PC-3 (cell line): ENCODE measurements at regions not wholly inside any gene's neighbourhood (a gene's known extent, or its start where the extent isn't known, plus 50 kb on each side); places are given as distances from the start of the nearest gene placed in this dataset.

ENCODE experiments used
- ATAC-seq: fragments of 200-7000 bp; cut with Tn5 transposase; 2 replicates; pipeline ENCODE4 v1.9.1; 2020; ENCODE audit warnings: mild to moderate bottlenecking, moderate library complexity
- BruUV-seq: library from RNA; stranded (reverse); fragments of 400-500 nt; replicated peaks from 2 replicates; lab custom pipeline; 2021; lab: Mats Ljungman, UMichigan
- CTCF ChIA-PET: fragments of 300-600 bp; sonication (Branson Sonifier 250); formaldehyde crosslinking; loops from one replicate; lab custom pipeline; 2022; ENCODE audit warnings: antibody characterized with exemption; lab: Charles Lee
- POLR2A ChIA-PET: fragments of 300-600 bp; sonication (Branson Sonifier 250); formaldehyde crosslinking; loops from one replicate; lab custom pipeline; 2022; ENCODE audit warnings: antibody characterized with exemption; ENCODE audit not compliant: unreplicated experiment; lab: Charles Lee
- DNase-seq: peaks from one replicate; pipeline ENCODE4 v3.0.0-alpha.2; 2015
- H2AFZ ChIP-seq: fragments of 300-600 bp; sonication (generic); 2 replicates; pipeline ENCODE4 v1.6.0; 2016; ENCODE audit warnings: antibody characterized with exemption, low read length
- H3F3A ChIP-seq: fragments of 300-600 bp; sonication (generic); one replicate; pipeline ENCODE4 v1.6.0; 2017; ENCODE audit warnings: antibody characterized with exemption, low read length, control low read depth, mild to moderate bottlenecking; ENCODE audit not compliant: unreplicated experiment
- H3K27ac ChIP-seq: fragments of 300-600 bp; sonication (generic); 2 replicates; pipeline ENCODE4 v1.5.1; 2016; ENCODE audit warnings: mild to moderate bottlenecking, low read length
- H3K27me3 ChIP-seq: fragments of 300-600 bp; sonication (generic); 2 replicates; pipeline ENCODE4 v1.6.1; 2016; ENCODE audit warnings: low read length, mixed read lengths
- H3K36me3 ChIP-seq: fragments of 300-600 bp; sonication (generic); 2 replicates; pipeline ENCODE4 v1.6.1; 2016; ENCODE audit warnings: low read depth, mixed run types, low read length, mixed read lengths
- H3K4me1 ChIP-seq: fragments of 300-600 bp; sonication (generic); 2 replicates; pipeline ENCODE4 v1.5.1; 2016; ENCODE audit warnings: low read length; ENCODE audit not compliant: insufficient read depth
- H3K4me2 ChIP-seq: fragments of 300-600 bp; sonication (generic); 2 replicates; pipeline ENCODE4 v1.6.0; 2016; ENCODE audit warnings: low read length
- H3K4me3 ChIP-seq: fragments of 300-600 bp; sonication (generic); 2 replicates; pipeline ENCODE4 v1.5.1; 2016; ENCODE audit warnings: mild to moderate bottlenecking, low read length, mixed read lengths
- H3K79me2 ChIP-seq: fragments of 300-600 bp; sonication (generic); 2 replicates; pipeline ENCODE4 v1.6.1; 2017; ENCODE audit warnings: low read length, mixed read lengths
- H3K9ac ChIP-seq: fragments of 300-600 bp; sonication (generic); 2 replicates; pipeline ENCODE4 v1.6.0; 2016; ENCODE audit warnings: mild to moderate bottlenecking, low read length
- H3K9me2 ChIP-seq: fragments of 300-600 bp; sonication (generic); replicated peaks from 2 replicates; pipeline ENCODE4 v1.6.1; 2016; ENCODE audit warnings: mixed run types, low read length, mixed read lengths
- H3K9me3 ChIP-seq: fragments of 300-600 bp; sonication (generic); 2 replicates; pipeline ENCODE4 v1.6.1; 2016; ENCODE audit warnings: low read length, mixed read lengths
- H4K20me1 ChIP-seq: fragments of 300-600 bp; sonication (generic); 2 replicates; pipeline ENCODE4 v1.6.1; 2016; ENCODE audit warnings: low read length, mixed read lengths
- EZH2 ChIP-seq: fragments of 300-600 bp; sonication (generic); IDR thresholded peaks from one replicate; pipeline ENCODE4 v1.6.1; 2017; ENCODE audit warnings: antibody characterized with exemption, mild to moderate bottlenecking, low read length; ENCODE audit not compliant: unreplicated experiment
- EZH2phosphoT487 ChIP-seq: fragments of 300-600 bp; sonication (generic); IDR thresholded peaks from 2 replicates; pipeline ENCODE4 v1.6.1; 2018; ENCODE audit warnings: mild to moderate bottlenecking, antibody characterized with exemption, low read length, borderline replicate concordance
- intact Hi-C: fragments of 100-400 bp; cut with micrococcal nuclease; formaldehyde crosslinking; loops from 2 replicates; pipeline ENCODE4 v1.9.0; 2023
- TF ChIP-seq, protein P1 (sequence below): fragments of 300-600 bp; sonication (generic); conservative IDR thresholded peaks from 2 replicates; pipeline ENCODE4 v1.5.1; 2017; ENCODE audit warnings: antibody characterized with exemption, low read depth, mild to moderate bottlenecking, low read length

DNA sequence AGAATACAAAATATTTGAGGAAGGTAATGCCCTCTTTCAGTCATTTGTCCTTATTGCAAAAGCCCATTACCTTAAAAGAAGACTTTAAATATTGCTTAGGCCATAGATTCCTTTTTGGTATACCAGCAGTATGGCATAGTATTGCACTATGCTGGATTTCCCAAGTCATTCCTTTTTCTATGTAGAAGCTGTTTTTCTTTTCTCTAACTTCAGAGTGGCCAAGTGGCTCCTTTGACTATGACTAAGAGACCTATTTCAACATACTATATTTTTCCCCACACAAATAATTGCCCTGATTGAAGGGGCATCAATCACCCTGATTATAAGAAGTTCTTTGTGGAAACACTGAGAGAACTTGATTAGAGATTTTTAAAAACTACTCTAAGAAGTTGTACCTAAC is 68.6 kb downstream of the UFM1 start:
- Histone ChIP-seq H3K4me1 (peaks cover 16% of the 10 kb centered on the region), H3K9me2 (no peaks in the 10 kb centered on the region), H4K20me1 (no peaks in the 10 kb centered on the region), H3K9ac (no peak overlapping the region), H3K27ac (no peak overlapping the region), H3K79me2 (no peaks in the 10 kb centered on the region), H3K9me3 (no peaks in the 10 kb centered on the region), H3K36me3 (no peaks in the 10 kb centered on the region), H3K4me2 (no peak overlapping the region), H2AFZ (no peak overlapping the region), H3K27me3 (no peaks in the 10 kb centered on the region), H3F3A (no peaks in the 10 kb centered on the region), H3K4me3 (no peak overlapping the region)
- no peak for TF ChIP-seq EZH2phosphoT487
- TF ChIP-seq, protein P1, sequence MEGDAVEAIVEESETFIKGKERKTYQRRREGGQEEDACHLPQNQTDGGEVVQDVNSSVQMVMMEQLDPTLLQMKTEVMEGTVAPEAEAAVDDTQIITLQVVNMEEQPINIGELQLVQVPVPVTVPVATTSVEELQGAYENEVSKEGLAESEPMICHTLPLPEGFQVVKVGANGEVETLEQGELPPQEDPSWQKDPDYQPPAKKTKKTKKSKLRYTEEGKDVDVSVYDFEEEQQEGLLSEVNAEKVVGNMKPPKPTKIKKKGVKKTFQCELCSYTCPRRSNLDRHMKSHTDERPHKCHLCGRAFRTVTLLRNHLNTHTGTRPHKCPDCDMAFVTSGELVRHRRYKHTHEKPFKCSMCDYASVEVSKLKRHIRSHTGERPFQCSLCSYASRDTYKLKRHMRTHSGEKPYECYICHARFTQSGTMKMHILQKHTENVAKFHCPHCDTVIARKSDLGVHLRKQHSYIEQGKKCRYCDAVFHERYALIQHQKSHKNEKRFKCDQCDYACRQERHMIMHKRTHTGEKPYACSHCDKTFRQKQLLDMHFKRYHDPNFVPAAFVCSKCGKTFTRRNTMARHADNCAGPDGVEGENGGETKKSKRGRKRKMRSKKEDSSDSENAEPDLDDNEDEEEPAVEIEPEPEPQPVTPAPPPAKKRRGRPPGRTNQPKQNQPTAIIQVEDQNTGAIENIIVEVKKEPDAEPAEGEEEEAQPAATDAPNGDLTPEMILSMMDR: no peak
- TF ChIP-seq EZH2: no peak
- no peak for DNase-seq
- CTCF ChIA-PET: no interaction called here
- BruUV-seq: no TSS peak
- POLR2A ChIA-PET: no interaction called here
- intact Hi-C loops: loop anchor here (5.0 kb wide), 1 partner anchor 71 kb away; the partner anchor contains the start of gene UFM1
- no peak; the same call in 1 of the 2 replicates for ATAC-seq

DNA sequence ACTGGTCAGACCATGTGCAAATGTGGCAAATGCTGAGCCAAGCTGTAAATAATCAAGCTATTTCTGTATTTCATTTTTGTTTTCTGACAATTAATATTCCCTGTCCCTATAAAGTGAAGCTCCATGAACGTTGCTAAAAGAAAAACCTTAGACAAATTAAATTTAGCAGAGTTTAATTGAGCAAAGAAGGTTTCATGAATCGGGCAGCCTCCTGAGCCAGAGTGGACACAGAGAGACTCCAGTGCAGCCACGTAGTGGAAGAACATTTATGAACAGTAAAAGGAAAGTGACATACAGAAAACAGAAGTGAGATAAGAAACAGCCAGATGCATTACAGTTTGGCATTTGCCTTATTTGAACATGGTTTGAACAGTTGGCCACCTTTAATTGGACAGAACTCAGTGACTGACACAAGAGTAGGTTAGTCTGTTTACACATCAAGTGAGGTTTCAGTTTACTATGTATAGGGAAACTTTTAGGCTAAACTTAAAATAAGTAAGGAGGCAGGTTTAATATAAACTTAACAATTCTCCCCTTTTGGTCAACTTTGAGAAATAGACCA is 69.7 kb downstream of the UFM1 start:
- CTCF ChIA-PET: no interaction called here
- no TSS peak for BruUV-seq
- no peak overlapping the region for H2AFZ ChIP-seq

More for the DNA sequence above, 69.7 kb downstream of the UFM1 start:
- H3K9me3 ChIP-seq: no peaks in the 10 kb centered on the region
- intact Hi-C loops: loop anchor here (5.0 kb wide), 1 partner anchor 72 kb away; the partner anchor contains the start of gene UFM1
- H3K36me3 ChIP-seq: no peaks in the 10 kb centered on the region
- peaks cover 16% of the 10 kb centered on the region for H3K4me1 ChIP-seq
- H3K79me2 ChIP-seq: no peaks in the 10 kb centered on the region
- no peaks in the 10 kb centered on the region for H3F3A ChIP-seq
- ATAC-seq (no peak), DNase-seq (no peak)
- H3K27ac ChIP-seq: no peak overlapping the region
- H3K4me3 ChIP-seq: no peak overlapping the region
- H3K9ac ChIP-seq: no peak overlapping the region
- no peaks in the 10 kb centered on the region for H4K20me1 ChIP-seq
- H3K27me3 ChIP-seq: no peaks in the 10 kb centered on the region
- POLR2A ChIA-PET: no interaction called here
- TF ChIP-seq EZH2 (no peak), EZH2phosphoT487 (no peak)
- TF ChIP-seq, protein P1: no peak
- H3K9me2 ChIP-seq: no peaks in the 10 kb centered on the region
- no peak overlapping the region for H3K4me2 ChIP-seq
